HL-60 (cell line): ENCODE measurements at regions not wholly inside any gene's neighbourhood (a gene's known extent, or its start where the extent isn't known, plus 50 kb on each side); places are given as distances from the start of the nearest gene placed in this dataset.

Experiments
- DNase-seq, 2 experiments: peaks; one replicate each; pipeline ENCODE4 v3.0.0-alpha.2; 2010 to 2020; ENCODE audit warnings: low read depth in 1 of 2, low spot score in 1 of 2
- H3K27ac ChIP-seq: fragments of 250-450 bp; sonication (Bioruptor Pico); replicated peaks from 2 replicates; pipeline ENCODE4 v1.5.1; 2020; ENCODE audit warnings: mild to moderate bottlenecking, moderate library complexity
- H3K27me3 ChIP-seq: fragments of 250-450 bp; sonication (Bioruptor Pico); 2 replicates; pipeline ENCODE4 v1.5.1; 2021; ENCODE audit warnings: mild to moderate bottlenecking, moderate library complexity; ENCODE audit not compliant: insufficient read depth, poor library complexity, severe bottlenecking
- H3K4me3 ChIP-seq: replicated peaks from 2 replicates; pipeline ENCODE4 v1.5.1; 2011; ENCODE audit warnings: mild to moderate bottlenecking, control low read depth, low read length; ENCODE audit not compliant: insufficient read depth
- GABPA ChIP-seq: IDR thresholded peaks from 2 replicates; pipeline ENCODE4 v1.6.1; 2012; ENCODE audit warnings: low read depth
- POLR2AphosphoS5 ChIP-seq: IDR thresholded peaks from 2 replicates; pipeline ENCODE4 v1.6.1; 2012; ENCODE audit warnings: low read depth
- SPI1 ChIP-seq: IDR thresholded peaks from 2 replicates; pipeline ENCODE4 v1.6.1; 2012; ENCODE audit warnings: low read depth, mild to moderate bottlenecking, borderline replicate concordance
- TF ChIP-seq, protein P1 (sequence below): IDR thresholded peaks from 2 replicates; pipeline ENCODE4 v1.6.1; 2012; ENCODE audit warnings: low read depth; ENCODE audit not compliant: insufficient replicate concordance
- TF ChIP-seq, protein P2 (sequence below): IDR thresholded peaks from one replicate; pipeline ENCODE4 v1.5.1; 2011; ENCODE audit warnings: low read length, control low read depth, inconsistent platforms; ENCODE audit not compliant: insufficient read depth

DNA sequence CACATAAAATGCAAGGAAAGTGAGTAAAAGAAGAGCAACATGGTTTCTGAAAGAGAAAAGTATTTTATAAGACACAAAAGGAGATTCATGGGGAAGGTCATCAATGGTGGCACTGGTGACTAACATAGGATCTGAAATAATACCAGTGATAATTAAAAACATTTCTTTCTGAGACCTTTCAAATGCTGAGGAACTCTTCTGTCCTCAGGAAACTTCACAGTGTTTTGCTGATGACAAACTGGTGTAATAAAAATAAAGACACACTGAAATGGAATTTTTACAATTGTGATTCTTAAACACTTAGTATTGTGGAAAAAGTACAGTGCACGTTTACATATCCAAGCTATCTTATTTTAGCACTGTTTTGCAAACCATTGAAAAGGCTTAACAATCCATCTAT lies 80.4 kb upstream of the ZBTB20 start:
- TF ChIP-seq, protein P1, sequence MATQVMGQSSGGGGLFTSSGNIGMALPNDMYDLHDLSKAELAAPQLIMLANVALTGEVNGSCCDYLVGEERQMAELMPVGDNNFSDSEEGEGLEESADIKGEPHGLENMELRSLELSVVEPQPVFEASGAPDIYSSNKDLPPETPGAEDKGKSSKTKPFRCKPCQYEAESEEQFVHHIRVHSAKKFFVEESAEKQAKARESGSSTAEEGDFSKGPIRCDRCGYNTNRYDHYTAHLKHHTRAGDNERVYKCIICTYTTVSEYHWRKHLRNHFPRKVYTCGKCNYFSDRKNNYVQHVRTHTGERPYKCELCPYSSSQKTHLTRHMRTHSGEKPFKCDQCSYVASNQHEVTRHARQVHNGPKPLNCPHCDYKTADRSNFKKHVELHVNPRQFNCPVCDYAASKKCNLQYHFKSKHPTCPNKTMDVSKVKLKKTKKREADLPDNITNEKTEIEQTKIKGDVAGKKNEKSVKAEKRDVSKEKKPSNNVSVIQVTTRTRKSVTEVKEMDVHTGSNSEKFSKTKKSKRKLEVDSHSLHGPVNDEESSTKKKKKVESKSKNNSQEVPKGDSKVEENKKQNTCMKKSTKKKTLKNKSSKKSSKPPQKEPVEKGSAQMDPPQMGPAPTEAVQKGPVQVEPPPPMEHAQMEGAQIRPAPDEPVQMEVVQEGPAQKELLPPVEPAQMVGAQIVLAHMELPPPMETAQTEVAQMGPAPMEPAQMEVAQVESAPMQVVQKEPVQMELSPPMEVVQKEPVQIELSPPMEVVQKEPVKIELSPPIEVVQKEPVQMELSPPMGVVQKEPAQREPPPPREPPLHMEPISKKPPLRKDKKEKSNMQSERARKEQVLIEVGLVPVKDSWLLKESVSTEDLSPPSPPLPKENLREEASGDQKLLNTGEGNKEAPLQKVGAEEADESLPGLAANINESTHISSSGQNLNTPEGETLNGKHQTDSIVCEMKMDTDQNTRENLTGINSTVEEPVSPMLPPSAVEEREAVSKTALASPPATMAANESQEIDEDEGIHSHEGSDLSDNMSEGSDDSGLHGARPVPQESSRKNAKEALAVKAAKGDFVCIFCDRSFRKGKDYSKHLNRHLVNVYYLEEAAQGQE = no peak
- TF ChIP-seq SPI1 (no peak), POLR2AphosphoS5 (no peak)
- no peak overlapping the region for H3K27ac ChIP-seq
- no peak for DNase-seq
- H3K4me3 ChIP-seq = no peak overlapping the region
- peaks cover 2% of the 10 kb centered on the region for H3K27me3 ChIP-seq

DNA sequence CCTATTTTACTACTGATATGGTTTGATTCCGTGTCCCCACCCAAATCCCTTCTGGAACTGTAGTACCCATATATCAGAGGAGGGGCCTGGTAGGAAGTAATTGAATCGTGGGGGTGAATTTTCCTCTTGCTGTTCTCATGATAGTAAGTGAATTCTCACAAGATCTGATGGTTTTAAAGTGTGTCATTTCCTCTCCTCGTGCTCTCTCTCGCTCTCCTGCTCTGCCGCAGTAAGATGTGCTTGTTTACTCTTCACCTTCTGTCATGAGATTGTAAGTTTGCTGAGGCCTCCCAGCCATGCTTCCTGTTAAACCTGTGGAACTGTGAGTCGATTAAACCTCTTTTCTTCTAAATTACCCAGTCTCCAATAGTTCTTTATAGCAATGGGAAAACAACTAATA lies 81.2 kb upstream of the ZBTB20 start:
- Histone ChIP-seq H3K27me3 (peaks cover 2% of the 10 kb centered on the region), H3K27ac (no peak overlapping the region), H3K4me3 (no peak overlapping the region)
- TF ChIP-seq, protein P1 = no peak
- DNase-seq = no peak

DNA sequence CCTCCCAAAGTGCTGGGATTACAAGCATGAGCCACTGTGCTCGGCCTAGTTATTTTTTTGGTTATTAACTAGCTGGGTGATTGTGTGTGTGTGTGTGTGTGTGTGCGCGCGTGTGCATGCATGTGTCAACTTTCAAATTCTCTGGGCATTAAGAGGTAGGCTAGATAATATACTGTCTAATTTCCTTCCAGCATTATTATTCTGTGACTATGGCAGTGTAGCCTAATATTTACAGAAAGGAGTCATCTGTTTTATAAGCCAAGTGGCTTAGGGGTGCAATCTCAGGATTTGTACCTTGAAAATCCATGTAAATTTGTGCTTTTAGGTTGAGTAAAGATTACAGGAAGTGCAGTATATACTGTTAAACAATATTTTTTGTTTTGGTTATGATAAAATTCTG lies 85.1 kb upstream of the ZBTB20 start:
- DNase-seq = no peak
- TF ChIP-seq GABPA (no peak), SPI1 (no peak), POLR2AphosphoS5 (no peak)
- TF ChIP-seq, protein P1 = no peak
- TF ChIP-seq, protein P2, sequence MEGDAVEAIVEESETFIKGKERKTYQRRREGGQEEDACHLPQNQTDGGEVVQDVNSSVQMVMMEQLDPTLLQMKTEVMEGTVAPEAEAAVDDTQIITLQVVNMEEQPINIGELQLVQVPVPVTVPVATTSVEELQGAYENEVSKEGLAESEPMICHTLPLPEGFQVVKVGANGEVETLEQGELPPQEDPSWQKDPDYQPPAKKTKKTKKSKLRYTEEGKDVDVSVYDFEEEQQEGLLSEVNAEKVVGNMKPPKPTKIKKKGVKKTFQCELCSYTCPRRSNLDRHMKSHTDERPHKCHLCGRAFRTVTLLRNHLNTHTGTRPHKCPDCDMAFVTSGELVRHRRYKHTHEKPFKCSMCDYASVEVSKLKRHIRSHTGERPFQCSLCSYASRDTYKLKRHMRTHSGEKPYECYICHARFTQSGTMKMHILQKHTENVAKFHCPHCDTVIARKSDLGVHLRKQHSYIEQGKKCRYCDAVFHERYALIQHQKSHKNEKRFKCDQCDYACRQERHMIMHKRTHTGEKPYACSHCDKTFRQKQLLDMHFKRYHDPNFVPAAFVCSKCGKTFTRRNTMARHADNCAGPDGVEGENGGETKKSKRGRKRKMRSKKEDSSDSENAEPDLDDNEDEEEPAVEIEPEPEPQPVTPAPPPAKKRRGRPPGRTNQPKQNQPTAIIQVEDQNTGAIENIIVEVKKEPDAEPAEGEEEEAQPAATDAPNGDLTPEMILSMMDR = no peak
- Histone ChIP-seq H3K4me3 (no peak overlapping the region), H3K27ac (no peak overlapping the region), H3K27me3 (peaks cover 2% of the 10 kb centered on the region)

DNA sequence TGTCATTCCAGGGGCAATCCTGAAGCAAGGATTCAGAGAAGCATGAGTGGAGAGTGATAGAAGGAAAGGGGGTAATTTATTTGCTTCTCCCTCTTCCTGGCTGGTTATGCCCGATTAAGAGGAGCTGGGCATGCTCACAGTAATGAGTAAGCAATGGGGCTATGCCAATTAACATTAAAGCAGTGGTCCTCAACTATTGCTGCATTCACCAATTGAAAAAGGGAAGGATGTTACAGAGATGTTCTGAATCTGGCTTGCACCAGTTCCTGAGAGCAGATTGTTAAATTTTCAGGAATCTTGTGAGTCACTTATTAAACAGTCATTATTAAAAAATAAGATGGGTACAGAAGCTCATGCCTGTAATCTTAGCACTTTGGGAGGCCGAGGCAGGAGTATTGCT lies 85.9 kb upstream of the ZBTB20 start:
- TF ChIP-seq SPI1 = no peak
- no peak for TF ChIP-seq GABPA
- TF ChIP-seq POLR2AphosphoS5 = no peak
- TF ChIP-seq, protein P2 = no peak
- TF ChIP-seq, protein P1 = no peak
- peaks cover 3% of the 10 kb centered on the region for H3K27me3 ChIP-seq
- H3K27ac ChIP-seq = no peak overlapping the region
- no peak overlapping the region for H3K4me3 ChIP-seq
- no peak for DNase-seq
